Kidney epithelial cell (primary cell): ENCODE measurements at regions not wholly inside any gene's neighbourhood (a gene's known extent, or its start where the extent isn't known, plus 50 kb on each side); places are given as distances from the start of the nearest gene placed in this dataset.
"Not testable (repeated sequence)": the region's sequence is repeated elsewhere in the genome, so short reads cannot be mapped to it uniquely, and the experiment has no call there.

Experiments
- DNase-seq: peaks from one replicate; pipeline ENCODE4 v3.0.0-alpha.2; 2010; ENCODE audit warnings: low read depth
- H3K27me3 ChIP-seq: 2 replicates; pipeline ENCODE4 v1.6.0; 2011; ENCODE audit warnings: low read length; ENCODE audit not compliant: control insufficient read depth, insufficient read depth
- H3K36me3 ChIP-seq: 2 replicates; pipeline ENCODE4 v1.5.1; 2011; ENCODE audit warnings: low read length; ENCODE audit not compliant: control insufficient read depth, insufficient read depth
- H3K4me3 ChIP-seq: 2 replicates; pipeline ENCODE4 v1.5.1; 2011; ENCODE audit warnings: low read depth, mild to moderate bottlenecking, control low read depth, low read length
- CTCF ChIP-seq: IDR thresholded peaks from 2 replicates; pipeline ENCODE4 v1.5.1; 2011; ENCODE audit warnings: mild to moderate bottlenecking, moderate library complexity, low read length, control low read depth, inconsistent platforms; ENCODE audit not compliant: insufficient read depth, poor library complexity, severe bottlenecking

- no peaks in the 10 kb centered on the region for H3K36me3 ChIP-seq
- H3K27me3 ChIP-seq = peaks cover 2% of the 10 kb centered on the region
- TF ChIP-seq CTCF = no peak
- DNase-seq = no peak
- H3K4me3 ChIP-seq = no peak overlapping the region
These were observed 76.4 kb downstream of the PHAX start for GRCh38 chr5:126677121-126677520.

- no peak for TF ChIP-seq CTCF
- Histone ChIP-seq H3K36me3 (no peaks in the 10 kb centered on the region), H3K27me3 (no peaks in the 10 kb centered on the region), H3K4me3 (no peak overlapping the region)
- DNase-seq = no peak
These were observed 79.6 kb downstream of the PHAX start for GRCh38 chr5:126680191-126680817.

- not testable (repeated sequence) for H3K4me3 ChIP-seq, H3K27me3 ChIP-seq, H3K36me3 ChIP-seq, DNase-seq
These were observed 80.6 kb downstream of the PHAX start for GRCh38 chr5:126681314-126681713.

- no peak for DNase-seq
- no peak overlapping the region for H3K4me3 ChIP-seq
- H3K27me3 ChIP-seq = no peaks in the 10 kb centered on the region
- H3K36me3 ChIP-seq = no peaks in the 10 kb centered on the region
- TF ChIP-seq CTCF = no peak
These were observed 81.2 kb downstream of the PHAX start for GRCh38 chr5:126681970-126682369.

- no peaks in the 10 kb centered on the region for H3K27me3 ChIP-seq
- no peak for DNase-seq
- H3K36me3 ChIP-seq = no peaks in the 10 kb centered on the region
- no peak overlapping the region for H3K4me3 ChIP-seq
- no peak for TF ChIP-seq CTCF
These were observed 82.1 kb downstream of the PHAX start for GRCh38 chr5:126682856-126683255.

GRCh38 chr5:126683912-126684311 lies 83.2 kb downstream of the PHAX start:
- H3K4me3 ChIP-seq = no peak overlapping the region
- no peak for DNase-seq
- no peaks in the 10 kb centered on the region for H3K27me3 ChIP-seq
- H3K36me3 ChIP-seq = no peaks in the 10 kb centered on the region
- no peak for TF ChIP-seq CTCF

- not testable (repeated sequence) for DNase-seq, H3K4me3 ChIP-seq, H3K27me3 ChIP-seq, H3K36me3 ChIP-seq
These were observed 84.1 kb downstream of the PHAX start for GRCh38 chr5:126684656-126685442.
